NCI-H748 treated with DMSO at 0.1 percent for 48 hours (cell line): ENCODE measurements at regions not wholly inside any gene's neighbourhood (a gene's known extent, or its start where the extent isn't known, plus 50 kb on each side); places are given as distances from the start of the nearest gene placed in this dataset.
"Not testable (repeated sequence)": the region's sequence is repeated elsewhere in the genome, so short reads cannot be mapped to it uniquely, and the experiment has no call there.

Source experiments
- DNase-seq: peaks from one replicate; lab custom pipeline; 2025; lab: John Stamatoyannopoulos, UW

GRCh38 chr4:177185151-177185550 is 124.5 kb upstream of the NEIL3 start:
- no peak for DNase-seq

- no peak for DNase-seq
These were observed 124.1 kb upstream of the NEIL3 start for GRCh38 chr4:177185579-177185978.

- no peak for DNase-seq
These were observed 122.3 kb upstream of the NEIL3 start for GRCh38 chr4:177187371-177187770.

GRCh38 chr4:177190995-177191580 is 118.6 kb upstream of the NEIL3 start:
- DNase-seq: no peak

- no peak for DNase-seq
These were observed 118.1 kb upstream of the NEIL3 start for GRCh38 chr4:177191586-177191985.

GRCh38 chr4:177191991-177192390 is 117.7 kb upstream of the NEIL3 start:
- no peak for DNase-seq

GRCh38 chr4:177193024-177193715 is 116.5 kb upstream of the NEIL3 start:
- not testable (repeated sequence) for DNase-seq

- no peak for DNase-seq
These were observed 114.8 kb upstream of the NEIL3 start for GRCh38 chr4:177194906-177195305.

- no peak for DNase-seq
These were observed 113.1 kb upstream of the NEIL3 start for GRCh38 chr4:177196615-177197014.

GRCh38 chr4:177201614-177202013 is 108.1 kb upstream of the NEIL3 start:
- no peak for DNase-seq

- DNase-seq: no peak
These were observed 105.5 kb upstream of the NEIL3 start for GRCh38 chr4:177204126-177204525.

- no peak for DNase-seq
These were observed 94.7 kb upstream of the NEIL3 start for GRCh38 chr4:177214935-177215334.

GRCh38 chr4:177220376-177220775 is 89.3 kb upstream of the NEIL3 start:
- DNase-seq: no peak

- DNase-seq: no peak
These were observed 86.9 kb upstream of the NEIL3 start for GRCh38 chr4:177222781-177223180.

- no peak for DNase-seq
These were observed 84.1 kb upstream of the NEIL3 start for GRCh38 chr4:177225605-177226004.

GRCh38 chr4:177227636-177228035 is 82.0 kb upstream of the NEIL3 start:
- DNase-seq: no peak

GRCh38 chr4:177228599-177228998 is 81.1 kb upstream of the NEIL3 start:
- DNase-seq: no peak

GRCh38 chr4:177229331-177229730 is 80.3 kb upstream of the NEIL3 start:
- no peak for DNase-seq

GRCh38 chr4:177232473-177232872 is 77.2 kb upstream of the NEIL3 start:
- DNase-seq: no peak

- no peak for DNase-seq
These were observed 74.6 kb upstream of the NEIL3 start for GRCh38 chr4:177235026-177235425.

- DNase-seq: no peak
These were observed 72.8 kb upstream of the NEIL3 start for GRCh38 chr4:177236886-177237285.

GRCh38 chr4:177237291-177237690 is 72.4 kb upstream of the NEIL3 start:
- no peak for DNase-seq

GRCh38 chr4:177239477-177239876 is 70.2 kb upstream of the NEIL3 start:
- DNase-seq: no peak

- DNase-seq: no peak
These were observed 69.8 kb upstream of the NEIL3 start for GRCh38 chr4:177239878-177240277.
